ENCODE measurements at regions not wholly inside any gene's neighbourhood (a gene's known extent, or its start where the extent isn't known, plus 50 kb on each side); places are given as distances from the start of the nearest gene placed in this dataset.

DNA sequence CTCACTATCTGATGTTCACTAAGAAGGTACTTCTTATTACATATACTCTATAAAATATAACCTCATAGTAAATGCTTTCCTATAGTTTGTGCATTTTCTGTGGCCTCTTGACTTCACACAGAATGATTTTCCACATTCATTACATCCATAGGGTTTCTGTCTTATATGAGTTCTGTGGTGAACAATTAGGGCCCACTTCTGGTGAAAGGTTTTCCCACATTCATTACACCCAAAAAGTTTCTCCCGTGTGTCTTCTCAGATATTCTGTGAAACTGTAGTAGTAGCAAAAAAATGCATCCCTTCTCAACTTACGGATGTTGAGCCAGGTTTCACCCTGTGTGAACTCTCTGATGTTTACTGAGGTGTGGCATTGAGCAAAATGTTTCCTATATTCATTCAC is 119.3 kb downstream of the ZNF33B start:
- Histone ChIP-seq H3K27ac (ENCODE audit: low read depth, low read length, poor library complexity, severe bottlenecking) (no peak overlapping the region), H3K36me3 (ENCODE audit: insufficient read depth, low read length) (peaks cover 51% of the 10 kb centered on the region), H2AFZ (ENCODE audit: low read length) (no peak overlapping the region), H3K27me3 (ENCODE audit: insufficient read depth, low read length) (no peaks in the 10 kb centered on the region), H3K9ac (ENCODE audit: low read length) (no peak overlapping the region), H3K9me2 (ENCODE audit: low read depth, low read length) (no peaks in the 10 kb centered on the region), H3K9me3 (ENCODE audit: low read length) (peaks cover 62% of the 10 kb centered on the region), H4K20me1 (ENCODE audit: insufficient read depth, low read length) (no peaks in the 10 kb centered on the region), H3K4me3 (ENCODE audit: low read depth, low read length, poor library complexity, severe bottlenecking) (no peak overlapping the region), H3K4me1 (ENCODE audit: insufficient read depth, low read length, severe bottlenecking) (no peaks in the 10 kb centered on the region), H3K4me2 (ENCODE audit: low read length) (no peak overlapping the region), H3K79me2 (ENCODE audit: insufficient read depth, low read length) (no peaks in the 10 kb centered on the region), H3F3A (ENCODE audit: insufficient read depth, low read length) (no peaks in the 10 kb centered on the region; the same call in 1 of the 2 replicates)
- TF ChIP-seq, protein P1, sequence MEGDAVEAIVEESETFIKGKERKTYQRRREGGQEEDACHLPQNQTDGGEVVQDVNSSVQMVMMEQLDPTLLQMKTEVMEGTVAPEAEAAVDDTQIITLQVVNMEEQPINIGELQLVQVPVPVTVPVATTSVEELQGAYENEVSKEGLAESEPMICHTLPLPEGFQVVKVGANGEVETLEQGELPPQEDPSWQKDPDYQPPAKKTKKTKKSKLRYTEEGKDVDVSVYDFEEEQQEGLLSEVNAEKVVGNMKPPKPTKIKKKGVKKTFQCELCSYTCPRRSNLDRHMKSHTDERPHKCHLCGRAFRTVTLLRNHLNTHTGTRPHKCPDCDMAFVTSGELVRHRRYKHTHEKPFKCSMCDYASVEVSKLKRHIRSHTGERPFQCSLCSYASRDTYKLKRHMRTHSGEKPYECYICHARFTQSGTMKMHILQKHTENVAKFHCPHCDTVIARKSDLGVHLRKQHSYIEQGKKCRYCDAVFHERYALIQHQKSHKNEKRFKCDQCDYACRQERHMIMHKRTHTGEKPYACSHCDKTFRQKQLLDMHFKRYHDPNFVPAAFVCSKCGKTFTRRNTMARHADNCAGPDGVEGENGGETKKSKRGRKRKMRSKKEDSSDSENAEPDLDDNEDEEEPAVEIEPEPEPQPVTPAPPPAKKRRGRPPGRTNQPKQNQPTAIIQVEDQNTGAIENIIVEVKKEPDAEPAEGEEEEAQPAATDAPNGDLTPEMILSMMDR (IDR thresholded peaks at IDR 0.05; ENCODE audit: low read length) = no peak
- TF ChIP-seq EZH2 (IDR thresholded peaks at IDR 0.05; ENCODE audit: borderline replicate concordance, low read length) = no peak

DNA sequence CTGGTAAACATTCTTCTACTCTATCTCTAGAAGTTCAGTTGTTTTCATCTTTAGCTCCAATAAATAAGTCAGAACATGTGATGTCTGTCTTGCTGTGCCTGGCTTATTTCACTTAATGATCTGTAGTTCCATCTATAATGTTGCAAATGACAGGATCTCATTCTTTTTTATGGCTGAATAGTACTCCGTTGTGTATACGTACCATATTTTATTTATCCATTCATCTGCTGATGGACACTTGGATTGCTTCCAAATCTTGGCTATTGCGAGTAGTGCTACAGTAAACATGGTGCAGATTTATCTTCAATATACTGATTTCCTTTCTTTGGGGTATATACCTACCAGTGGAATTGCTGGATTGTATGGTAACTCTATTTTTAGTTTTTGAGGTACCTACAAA is 124.4 kb downstream of the ZNF33B start:
- H3K36me3 ChIP-seq (ENCODE audit: insufficient read depth, low read length) = no peaks in the 10 kb centered on the region; the same call in 1 of the 2 replicates
- H3K9ac ChIP-seq (ENCODE audit: low read length) = no peak overlapping the region
- no peaks in the 10 kb centered on the region for H3K4me1 ChIP-seq (ENCODE audit: insufficient read depth, low read length, severe bottlenecking)
- no peaks in the 10 kb centered on the region for H4K20me1 ChIP-seq (ENCODE audit: insufficient read depth, low read length)
- no peaks in the 10 kb centered on the region for H3K79me2 ChIP-seq (ENCODE audit: insufficient read depth, low read length)
- H3K27me3 ChIP-seq (ENCODE audit: insufficient read depth, low read length) = no peaks in the 10 kb centered on the region
- H3F3A ChIP-seq (ENCODE audit: insufficient read depth, low read length) = no peaks in the 10 kb centered on the region
- H3K9me2 ChIP-seq (ENCODE audit: low read depth, low read length) = no peaks in the 10 kb centered on the region
- no peak overlapping the region for H2AFZ ChIP-seq (ENCODE audit: low read length)
- no peak overlapping the region for H3K4me3 ChIP-seq (ENCODE audit: low read depth, low read length, poor library complexity, severe bottlenecking)
- peaks cover 32% of the 10 kb centered on the region for H3K9me3 ChIP-seq (ENCODE audit: low read length)
- no peak overlapping the region for H3K4me2 ChIP-seq (ENCODE audit: low read length)
- TF ChIP-seq, protein P1 (IDR thresholded peaks at IDR 0.05; ENCODE audit: low read length) = no peak
- no peak for TF ChIP-seq EZH2 (IDR thresholded peaks at IDR 0.05; ENCODE audit: borderline replicate concordance, low read length)
- no peak overlapping the region for H3K27ac ChIP-seq (ENCODE audit: low read depth, low read length, poor library complexity, severe bottlenecking)

DNA sequence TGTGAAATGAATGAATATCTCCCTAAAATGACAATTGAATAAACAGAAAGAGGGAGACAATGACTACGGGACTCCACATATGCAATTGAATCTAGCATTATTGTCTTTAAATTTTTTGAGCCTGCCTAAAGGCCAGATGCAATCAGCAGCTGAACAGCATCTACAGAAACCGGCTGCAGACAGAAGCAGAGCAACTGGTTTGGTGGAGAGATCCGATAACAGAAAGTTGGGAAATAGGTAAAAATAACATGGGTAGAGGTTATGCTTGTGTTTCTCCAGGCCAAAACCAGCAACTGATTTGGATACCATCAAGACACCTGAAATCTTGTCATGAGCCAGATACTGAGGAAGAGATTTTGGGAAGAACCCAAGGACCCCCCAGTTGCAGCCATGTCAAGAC is 146.6 kb downstream of the ZNF33B start:
- no peak overlapping the region for H3K4me3 ChIP-seq (ENCODE audit: low read depth, low read length, poor library complexity, severe bottlenecking)
- no peaks in the 10 kb centered on the region for H3K36me3 ChIP-seq (ENCODE audit: insufficient read depth, low read length)
- H3K9me3 ChIP-seq (ENCODE audit: low read length) = no peaks in the 10 kb centered on the region
- no peaks in the 10 kb centered on the region for H3K79me2 ChIP-seq (ENCODE audit: insufficient read depth, low read length)
- no peaks in the 10 kb centered on the region for H3K9me2 ChIP-seq (ENCODE audit: low read depth, low read length)
- H3K4me1 ChIP-seq (ENCODE audit: insufficient read depth, low read length, severe bottlenecking) = no peaks in the 10 kb centered on the region
- H4K20me1 ChIP-seq (ENCODE audit: insufficient read depth, low read length) = no peaks in the 10 kb centered on the region
- H3K27me3 ChIP-seq (ENCODE audit: insufficient read depth, low read length) = no peaks in the 10 kb centered on the region
- no peak overlapping the region for H3K27ac ChIP-seq (ENCODE audit: low read depth, low read length, poor library complexity, severe bottlenecking)
- H3K4me2 ChIP-seq (ENCODE audit: low read length) = no peak overlapping the region
- TF ChIP-seq, protein P1 (IDR thresholded peaks at IDR 0.05; ENCODE audit: low read length) = no peak
- no peak for TF ChIP-seq EZH2 (IDR thresholded peaks at IDR 0.05; ENCODE audit: borderline replicate concordance, low read length)
- no peaks in the 10 kb centered on the region for H3F3A ChIP-seq (ENCODE audit: insufficient read depth, low read length)
- H2AFZ ChIP-seq (ENCODE audit: low read length) = no peak overlapping the region
- no peak overlapping the region for H3K9ac ChIP-seq (ENCODE audit: low read length)

Data from OCI-LY1 (cell line).